Epithelial cell of proximal tubule (primary cell): ENCODE measurements at regions not wholly inside any gene's neighbourhood (a gene's known extent, or its start where the extent isn't known, plus 50 kb on each side); places are given as distances from the start of the nearest gene placed in this dataset.
A peak's percentile ranks its signal among the peaks of the same experiment; 100 is the strongest.

Experiments used
- DNase-seq: peaks from one replicate; pipeline ENCODE4 v3.0.0-alpha.2; 2011; ENCODE audit warnings: low read depth
- H3K4me3 ChIP-seq: 2 replicates; pipeline ENCODE4 v1.5.1; 2011; ENCODE audit warnings: low read depth, mild to moderate bottlenecking, low read length
- CTCF ChIP-seq: conservative IDR thresholded peaks from 2 replicates; pipeline ENCODE4 v1.5.1; 2012; ENCODE audit warnings: low read depth, mild to moderate bottlenecking, low read length

GRCh38 chr21:16563795-16564194 is 834.0 kb downstream of the USP25 start:
- DNase-seq, result peak; percentile 81
- no peak overlapping the region for H3K4me3 ChIP-seq
- TF ChIP-seq CTCF, result no peak

GRCh38 chr21:16568244-16568643 is 838.5 kb downstream of the USP25 start:
- H3K4me3 ChIP-seq, result no peak overlapping the region
- DNase-seq, result no peak
- TF ChIP-seq CTCF, result no peak

- DNase-seq, result no peak
- TF ChIP-seq CTCF, result no peak
- H3K4me3 ChIP-seq, result no peak overlapping the region
These were observed 838.9 kb downstream of the USP25 start for GRCh38 chr21:16568661-16569060.

GRCh38 chr21:16569679-16570078 is 839.9 kb downstream of the USP25 start:
- H3K4me3 ChIP-seq, result no peak overlapping the region
- DNase-seq, result no peak
- TF ChIP-seq CTCF, result no peak

- DNase-seq, result no peak
- no peak for TF ChIP-seq CTCF
These were observed 840.4 kb downstream of the USP25 start for GRCh38 chr21:16570171-16570570.

GRCh38 chr21:16570856-16571255 is 841.1 kb downstream of the USP25 start:
- no peak overlapping the region for H3K4me3 ChIP-seq
- TF ChIP-seq CTCF, result no peak
- no peak for DNase-seq

More at GRCh38 chr21:16570171-16570570, 840.4 kb downstream of the USP25 start:
- no peak overlapping the region for H3K4me3 ChIP-seq

- no peak for TF ChIP-seq CTCF
These were observed 841.8 kb downstream of the USP25 start for GRCh38 chr21:16571594-16571993.

More at GRCh38 chr21:16571594-16571993, 841.8 kb downstream of the USP25 start:
- DNase-seq, result no peak
- no peak overlapping the region for H3K4me3 ChIP-seq
